CD4-positive, alpha-beta T cell (primary cell): ENCODE measurements at regions not wholly inside any gene's neighbourhood (a gene's known extent, or its start where the extent isn't known, plus 50 kb on each side); places are given as distances from the start of the nearest gene placed in this dataset.

Source experiments
- ATAC-seq: fragments of 200-7000 bp; cut with Tn5 transposase; one replicate; pipeline ENCODE4 v1.10.0; 2022; ENCODE audit warnings: mild to moderate bottlenecking; ENCODE audit not compliant: poor library complexity
- CTCF ChIA-PET: fragments of 350-600 bp; sonication (Branson Sonifier 250); formaldehyde crosslinking; loops from one replicate; lab custom pipeline; 2021; ENCODE audit warnings: antibody characterized with exemption, inconsistent platforms; lab: Charles Lee
- POLR2A ChIA-PET: fragments of 350-600 bp; sonication (Branson Sonifier 250); formaldehyde crosslinking; loops from one replicate; lab custom pipeline; 2021; ENCODE audit warnings: antibody characterized with exemption, inconsistent platforms; lab: Charles Lee
- DNase-seq, 14 experiments: peaks; one replicate each; pipeline ENCODE4 v3.0.0-alpha.2; 2013 to 2020; ENCODE audit warnings: mixed read lengths in 2 of 14
- H3K27ac ChIP-seq, 2 donors: one replicate each; pipeline versions ENCODE4 v1.5.1 to v1.7.0; 2013; ENCODE audit warnings: low read length in 2 of 2, low read depth in 1 of 2, mild to moderate bottlenecking in 1 of 2
- H3K27me3 ChIP-seq, 2 experiments: 1 replicate in 1 of 2; 2 replicates in 1 of 2; pipeline versions ENCODE4 v1.6.1 to v1.7.0; 2013; ENCODE audit warnings: low read length in 2 of 2, control low read depth in 1 of 2, mild to moderate bottlenecking in 1 of 2, moderate library complexity in 1 of 2; ENCODE audit not compliant: insufficient read depth in 2 of 2, control insufficient read depth in 1 of 2
- H3K36me3 ChIP-seq: one replicate; pipeline ENCODE4 v1.6.1; 2013; ENCODE audit warnings: low read length, control low read depth; ENCODE audit not compliant: insufficient read depth
- H3K4me1 ChIP-seq: one replicate; pipeline ENCODE4 v1.6.1; 2013; ENCODE audit warnings: low read length, control low read depth; ENCODE audit not compliant: insufficient read depth
- H3K4me3 ChIP-seq: one replicate; pipeline ENCODE4 v1.5.1; 2013; ENCODE audit warnings: mild to moderate bottlenecking, low read length, moderate library complexity
- H3K9me3 ChIP-seq, 2 experiments: 1 replicate in 1 of 2; 2 replicates in 1 of 2; pipeline versions ENCODE4 v1.6.1 to v1.7.0; 2013; ENCODE audit warnings: low read length in 2 of 2, mild to moderate bottlenecking in 2 of 2, control low read depth in 1 of 2, moderate library complexity in 1 of 2; ENCODE audit not compliant: control insufficient read depth in 1 of 2, insufficient read depth in 1 of 2
- H3K27ac Mint-ChIP-seq: one replicate; pipeline ENCODE4 v1.8.0; 2020; ENCODE audit warnings: mixed read lengths
- H3K27me3 Mint-ChIP-seq: one replicate; pipeline ENCODE4 v1.8.0; 2021; ENCODE audit warnings: mixed read lengths
- H3K36me3 Mint-ChIP-seq: one replicate; pipeline ENCODE4 v1.8.0; 2021; ENCODE audit warnings: low read depth, mixed read lengths
- H3K4me1 Mint-ChIP-seq: one replicate; pipeline ENCODE4 v1.8.0; 2021; ENCODE audit warnings: low read depth, mixed read lengths
- H3K4me3 Mint-ChIP-seq: one replicate; pipeline ENCODE4 v1.8.0; 2020; ENCODE audit warnings: mild to moderate bottlenecking, mixed read lengths
- H3K9me3 Mint-ChIP-seq: one replicate; pipeline ENCODE4 v1.8.0; 2020; ENCODE audit warnings: mixed read lengths
- intact Hi-C, 2 experiments: fragments of 100-400 bp; cut with DNase I in 1 of 2; cut with micrococcal nuclease in 1 of 2; formaldehyde crosslinking; loops; one replicate each; pipeline versions ENCODE4 v1.15.1 to v1.9.0; 2023 to 2025; cut with DNase I, micrococcal nuclease
- TF ChIP-seq, protein P1 (sequence below): fragments of 200-600 bp; IDR thresholded peaks from one replicate; pipeline ENCODE4 v1.8.0; 2022; ENCODE audit warnings: antibody characterized with exemption, mild to moderate bottlenecking

- Histone ChIP-seq H3K27me3 (no peaks in the 10 kb centered on the region), H3K9me3 (peaks cover 0 to 5% of the 10 kb centered on the region in 2 experiments), H3K27ac (no peak overlapping the region), H3K36me3 (no peaks in the 10 kb centered on the region), H3K4me1 (no peaks in the 10 kb centered on the region), H3K4me3 (no peak overlapping the region)
- DNase-seq, result no peak
- Mint-ChIP-seq H3K9me3 (no peaks in the 10 kb centered on the region), H3K36me3 (peaks cover 41% of the 10 kb centered on the region), H3K27ac (no peak overlapping the region), H3K4me1 (no peaks in the 10 kb centered on the region), H3K27me3 (no peaks in the 10 kb centered on the region), H3K4me3 (no peak overlapping the region)
- POLR2A ChIA-PET, result no interaction called here
- TF ChIP-seq, protein P1, sequence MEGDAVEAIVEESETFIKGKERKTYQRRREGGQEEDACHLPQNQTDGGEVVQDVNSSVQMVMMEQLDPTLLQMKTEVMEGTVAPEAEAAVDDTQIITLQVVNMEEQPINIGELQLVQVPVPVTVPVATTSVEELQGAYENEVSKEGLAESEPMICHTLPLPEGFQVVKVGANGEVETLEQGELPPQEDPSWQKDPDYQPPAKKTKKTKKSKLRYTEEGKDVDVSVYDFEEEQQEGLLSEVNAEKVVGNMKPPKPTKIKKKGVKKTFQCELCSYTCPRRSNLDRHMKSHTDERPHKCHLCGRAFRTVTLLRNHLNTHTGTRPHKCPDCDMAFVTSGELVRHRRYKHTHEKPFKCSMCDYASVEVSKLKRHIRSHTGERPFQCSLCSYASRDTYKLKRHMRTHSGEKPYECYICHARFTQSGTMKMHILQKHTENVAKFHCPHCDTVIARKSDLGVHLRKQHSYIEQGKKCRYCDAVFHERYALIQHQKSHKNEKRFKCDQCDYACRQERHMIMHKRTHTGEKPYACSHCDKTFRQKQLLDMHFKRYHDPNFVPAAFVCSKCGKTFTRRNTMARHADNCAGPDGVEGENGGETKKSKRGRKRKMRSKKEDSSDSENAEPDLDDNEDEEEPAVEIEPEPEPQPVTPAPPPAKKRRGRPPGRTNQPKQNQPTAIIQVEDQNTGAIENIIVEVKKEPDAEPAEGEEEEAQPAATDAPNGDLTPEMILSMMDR, result no peak
- ATAC-seq, result no peak
- CTCF ChIA-PET, result no interaction called here
- intact Hi-C loops, result loop anchor here in 1 of 2 experiments (5.0 kb wide), 1 partner anchor 403 kb away; no protein-coding TSS in a partner anchor
These were observed 51.8 kb upstream of the ZNF681 start for GRCh38 chr19:23810496-23810895.
